ENCODE measurements at regions not wholly inside any gene's neighbourhood (a gene's known extent, or its start where the extent isn't known, plus 50 kb on each side); places are given as distances from the start of the nearest gene placed in this dataset.

DNA sequence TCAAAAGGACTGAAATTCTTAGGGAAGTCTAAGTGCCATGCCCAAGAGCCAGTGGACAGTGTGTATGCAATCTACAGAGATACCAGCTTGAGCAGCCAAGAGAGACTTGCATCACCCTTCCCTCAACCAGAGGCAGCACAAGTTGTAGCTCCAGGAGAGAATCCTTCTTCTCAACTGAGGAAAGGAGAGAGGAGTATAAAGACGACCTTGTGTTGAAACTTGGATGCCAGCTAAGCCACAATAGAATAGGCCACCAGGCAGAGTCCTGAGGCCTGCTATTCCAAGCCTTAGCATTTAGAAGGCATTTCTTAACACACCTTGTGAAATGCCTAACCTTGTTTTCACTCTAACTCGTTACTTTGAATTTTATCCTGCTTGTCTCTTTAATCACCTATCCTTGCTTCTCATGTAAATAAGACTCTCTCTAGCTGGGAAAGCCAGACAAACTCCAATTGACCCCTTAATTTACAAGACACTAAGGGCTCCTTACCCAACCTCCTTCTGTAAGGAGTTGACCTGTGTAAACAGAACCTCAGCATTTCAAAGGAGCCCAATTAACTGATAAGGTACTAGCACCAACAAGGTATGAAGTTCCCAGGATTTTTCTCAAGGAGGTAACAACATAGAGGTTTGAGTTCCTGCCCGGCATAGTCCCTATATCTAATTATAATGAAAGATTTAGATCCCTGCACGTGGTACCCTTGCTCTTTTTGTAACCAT, 738.8 kb downstream of the AMY1C start:
- TF ChIP-seq, protein P1, sequence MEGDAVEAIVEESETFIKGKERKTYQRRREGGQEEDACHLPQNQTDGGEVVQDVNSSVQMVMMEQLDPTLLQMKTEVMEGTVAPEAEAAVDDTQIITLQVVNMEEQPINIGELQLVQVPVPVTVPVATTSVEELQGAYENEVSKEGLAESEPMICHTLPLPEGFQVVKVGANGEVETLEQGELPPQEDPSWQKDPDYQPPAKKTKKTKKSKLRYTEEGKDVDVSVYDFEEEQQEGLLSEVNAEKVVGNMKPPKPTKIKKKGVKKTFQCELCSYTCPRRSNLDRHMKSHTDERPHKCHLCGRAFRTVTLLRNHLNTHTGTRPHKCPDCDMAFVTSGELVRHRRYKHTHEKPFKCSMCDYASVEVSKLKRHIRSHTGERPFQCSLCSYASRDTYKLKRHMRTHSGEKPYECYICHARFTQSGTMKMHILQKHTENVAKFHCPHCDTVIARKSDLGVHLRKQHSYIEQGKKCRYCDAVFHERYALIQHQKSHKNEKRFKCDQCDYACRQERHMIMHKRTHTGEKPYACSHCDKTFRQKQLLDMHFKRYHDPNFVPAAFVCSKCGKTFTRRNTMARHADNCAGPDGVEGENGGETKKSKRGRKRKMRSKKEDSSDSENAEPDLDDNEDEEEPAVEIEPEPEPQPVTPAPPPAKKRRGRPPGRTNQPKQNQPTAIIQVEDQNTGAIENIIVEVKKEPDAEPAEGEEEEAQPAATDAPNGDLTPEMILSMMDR (IDR thresholded peaks at IDR 0.05 in 4 of 5, conservative IDR thresholded peaks at IDR 0.05 in 1 of 5): no peak
- no peak for TF ChIP-seq POLR2A (IDR thresholded peaks at IDR 0.05)
